ENCODE measurements at regions not wholly inside any gene's neighbourhood (a gene's known extent, or its start where the extent isn't known, plus 50 kb on each side); places are given as distances from the start of the nearest gene placed in this dataset.

DNA sequence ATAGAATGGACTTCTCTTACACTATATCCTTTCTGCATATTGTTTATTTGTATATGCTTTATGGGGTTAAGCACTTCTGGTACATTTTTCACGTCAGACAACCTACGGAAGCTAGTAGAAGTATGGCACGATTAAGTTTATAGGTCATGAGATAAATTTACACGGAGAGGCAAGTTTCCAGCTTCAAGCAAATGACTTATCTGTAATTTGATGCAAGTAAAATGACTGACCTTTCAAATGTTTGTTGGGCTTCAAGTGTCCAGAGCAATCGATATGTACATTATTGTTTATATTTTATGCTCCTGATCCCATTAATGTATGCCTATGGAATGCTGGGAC, 97.5 kb upstream of the EFEMP1 start:
- Histone ChIP-seq H3K4me1 (ENCODE audit: control insufficient read depth, extremely low read depth, insufficient read depth, low read length) (no peaks in the 10 kb centered on the region), H3K4me3 (ENCODE audit: control insufficient read depth in 2 of 3, extremely low read depth in 1 of 3, insufficient read depth in 2 of 3, low read depth in 1 of 3, low read length in 3 of 3) (no peak overlapping the region), H3K79me2 (ENCODE audit: control insufficient read depth, insufficient read depth, low read length) (no peaks in the 10 kb centered on the region), H3K36me3 (ENCODE audit: control insufficient read depth in 2 of 2, extremely low read depth in 1 of 2, insufficient read depth in 2 of 2, low read length in 2 of 2) (no peaks in the 10 kb centered on the region), H3K9ac (ENCODE audit: control insufficient read depth, extremely low read depth, insufficient read depth, low read length) (no peak overlapping the region), H3K9me3 (ENCODE audit: control insufficient read depth, low read depth, low read length) (no peaks in the 10 kb centered on the region), H3K4me2 (ENCODE audit: control insufficient read depth, extremely low read depth, insufficient read depth, low read depth, low read length) (no peak overlapping the region), H3K9me1 (ENCODE audit: control insufficient read depth, extremely low read depth, insufficient read depth, low read length) (no peaks in the 10 kb centered on the region), H3K27ac (ENCODE audit: control insufficient read depth, insufficient read depth, low read length) (no peak overlapping the region), H2AFZ (ENCODE audit: control insufficient read depth, low read length) (no peak overlapping the region), H3K27me3 (ENCODE audit: control insufficient read depth, extremely low read depth, insufficient read depth, low read length) (no peaks in the 10 kb centered on the region), H4K20me1 (ENCODE audit: control insufficient read depth, extremely low read depth, insufficient read depth, low read length) (no peaks in the 10 kb centered on the region)
- dilution Hi-C loops (cut with MboI; ENCODE audit: extremely low pct_ligation_motif_present, low sequenced_read_pairs) = no loop called here
- FAIRE-seq = no peak
- no peak for DNase-seq (ENCODE audit: low read depth, low spot score)
- TF ChIP-seq EZH2 (IDR thresholded peaks at IDR 0.05; ENCODE audit: low read length) = no peak
- TF ChIP-seq, protein P1, sequence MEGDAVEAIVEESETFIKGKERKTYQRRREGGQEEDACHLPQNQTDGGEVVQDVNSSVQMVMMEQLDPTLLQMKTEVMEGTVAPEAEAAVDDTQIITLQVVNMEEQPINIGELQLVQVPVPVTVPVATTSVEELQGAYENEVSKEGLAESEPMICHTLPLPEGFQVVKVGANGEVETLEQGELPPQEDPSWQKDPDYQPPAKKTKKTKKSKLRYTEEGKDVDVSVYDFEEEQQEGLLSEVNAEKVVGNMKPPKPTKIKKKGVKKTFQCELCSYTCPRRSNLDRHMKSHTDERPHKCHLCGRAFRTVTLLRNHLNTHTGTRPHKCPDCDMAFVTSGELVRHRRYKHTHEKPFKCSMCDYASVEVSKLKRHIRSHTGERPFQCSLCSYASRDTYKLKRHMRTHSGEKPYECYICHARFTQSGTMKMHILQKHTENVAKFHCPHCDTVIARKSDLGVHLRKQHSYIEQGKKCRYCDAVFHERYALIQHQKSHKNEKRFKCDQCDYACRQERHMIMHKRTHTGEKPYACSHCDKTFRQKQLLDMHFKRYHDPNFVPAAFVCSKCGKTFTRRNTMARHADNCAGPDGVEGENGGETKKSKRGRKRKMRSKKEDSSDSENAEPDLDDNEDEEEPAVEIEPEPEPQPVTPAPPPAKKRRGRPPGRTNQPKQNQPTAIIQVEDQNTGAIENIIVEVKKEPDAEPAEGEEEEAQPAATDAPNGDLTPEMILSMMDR (optimal IDR thresholded peaks at IDR 0.05 in 1 of 3, IDR thresholded peaks at IDR 0.05 in 1 of 3, conservative IDR thresholded peaks at IDR 0.05 in 1 of 3; ENCODE audit: extremely low read depth in 1 of 3, insufficient read depth in 2 of 3, low read length in 3 of 3) = no peak

DNA sequence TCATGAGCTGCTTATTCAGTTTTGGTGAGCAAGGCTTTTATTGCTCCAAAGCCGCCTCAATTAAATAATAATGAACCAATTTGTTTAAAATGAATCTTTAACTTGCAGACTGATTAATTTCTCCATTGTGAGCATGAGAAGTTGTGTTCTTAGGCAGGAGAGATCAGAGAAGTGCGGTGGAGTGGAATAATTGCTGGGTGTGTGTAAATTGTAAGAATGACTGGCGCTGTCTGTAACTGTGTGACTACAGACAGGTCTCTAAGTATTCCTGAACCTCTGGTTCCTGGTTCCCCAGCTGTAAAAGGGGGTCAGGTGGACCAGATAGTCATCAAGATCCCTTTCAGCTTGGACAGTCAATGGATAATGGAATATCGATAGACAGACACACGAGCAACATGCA, 98.0 kb upstream of the EFEMP1 start:
- Histone ChIP-seq H4K20me1 (ENCODE audit: control insufficient read depth, extremely low read depth, insufficient read depth, low read length) (no peaks in the 10 kb centered on the region), H3K9me3 (ENCODE audit: control insufficient read depth, low read depth, low read length) (no peaks in the 10 kb centered on the region), H3K27me3 (ENCODE audit: control insufficient read depth, extremely low read depth, insufficient read depth, low read length) (no peaks in the 10 kb centered on the region), H3K4me2 (ENCODE audit: control insufficient read depth, extremely low read depth, insufficient read depth, low read depth, low read length) (no peak overlapping the region), H3K27ac (ENCODE audit: control insufficient read depth, insufficient read depth, low read length) (no peak overlapping the region), H3K4me1 (ENCODE audit: control insufficient read depth, extremely low read depth, insufficient read depth, low read length) (no peaks in the 10 kb centered on the region), H3K9ac (ENCODE audit: control insufficient read depth, extremely low read depth, insufficient read depth, low read length) (no peak overlapping the region), H3K79me2 (ENCODE audit: control insufficient read depth, insufficient read depth, low read length) (no peaks in the 10 kb centered on the region), H3K4me3 (ENCODE audit: control insufficient read depth in 2 of 3, extremely low read depth in 1 of 3, insufficient read depth in 2 of 3, low read depth in 1 of 3, low read length in 3 of 3) (no peak overlapping the region), H2AFZ (ENCODE audit: control insufficient read depth, low read length) (no peak overlapping the region), H3K9me1 (ENCODE audit: control insufficient read depth, extremely low read depth, insufficient read depth, low read length) (no peaks in the 10 kb centered on the region), H3K36me3 (ENCODE audit: control insufficient read depth in 2 of 2, extremely low read depth in 1 of 2, insufficient read depth in 2 of 2, low read length in 2 of 2) (no peaks in the 10 kb centered on the region)
- dilution Hi-C loops (cut with MboI; ENCODE audit: extremely low pct_ligation_motif_present, low sequenced_read_pairs) = no loop called here
- TF ChIP-seq, protein P1 (optimal IDR thresholded peaks at IDR 0.05 in 1 of 3, IDR thresholded peaks at IDR 0.05 in 1 of 3, conservative IDR thresholded peaks at IDR 0.05 in 1 of 3; ENCODE audit: extremely low read depth in 1 of 3, insufficient read depth in 2 of 3, low read length in 3 of 3) = no peak
- TF ChIP-seq EZH2 (IDR thresholded peaks at IDR 0.05; ENCODE audit: low read length) = no peak
- DNase-seq (ENCODE audit: low read depth, low spot score) (no peak), FAIRE-seq (no peak)
